Ascending aorta (tissue), 2 donors: ENCODE measurements at regions not wholly inside any gene's neighbourhood (a gene's known extent, or its start where the extent isn't known, plus 50 kb on each side); places are given as distances from the start of the nearest gene placed in this dataset.

Source experiments
- DNase-seq, 2 donors: peaks; one replicate each; pipeline ENCODE4 v3.0.0-alpha.2; 2019; ENCODE audit warnings: low spot score in 2 of 2
- H3K27ac ChIP-seq, 2 donors: fragments of 200-600 bp; sonication (generic); one replicate each; pipeline ENCODE4 v1.5.1; 2016 to 2017; ENCODE audit warnings: mild to moderate bottlenecking in 1 of 2
- H3K27me3 ChIP-seq: fragments of 200-600 bp; sonication (generic); one replicate; pipeline ENCODE4 v1.5.1; 2017
- H3K36me3 ChIP-seq, 2 donors: fragments of 200-600 bp; sonication (generic); one replicate each; pipeline ENCODE4 v1.5.1; 2016
- H3K4me1 ChIP-seq, 2 donors: fragments of 200-600 bp; sonication (generic); one replicate each; pipeline ENCODE4 v1.5.1; 2016 to 2017; ENCODE audit warnings: mild to moderate bottlenecking in 1 of 2
- H3K4me3 ChIP-seq, 2 donors: fragments of 200-600 bp; sonication (generic); one replicate each; pipeline ENCODE4 v1.5.1; 2016 to 2017; ENCODE audit warnings: mild to moderate bottlenecking in 1 of 2
- H3K9me3 ChIP-seq, 2 donors: fragments of 200-600 bp; sonication (generic); one replicate each; pipeline ENCODE4 v1.5.1; 2016
- CTCF ChIP-seq, 3 experiments: fragments of 200-600 bp in 2 of 3; fragments of 450-650 bp in 1 of 3; sonication (generic) in 2 of 3; IDR thresholded peaks; one replicate each; pipeline ENCODE4 v1.5.1; 2016 to 2019; ENCODE audit warnings: antibody characterized with exemption in 3 of 3, mild to moderate bottlenecking in 1 of 3, moderate library complexity in 1 of 3
- intact Hi-C: fragments of 100-400 bp; cut with DNase I; formaldehyde crosslinking; loops from one replicate; pipeline ENCODE4 v1.15.1; 2023

- intact Hi-C loops, result no loop called here
- H3K4me3 ChIP-seq, result no peak overlapping the region
- H3K36me3 ChIP-seq, result no peaks in the 10 kb centered on the region
- no peak for TF ChIP-seq CTCF (IDR thresholded peaks at IDR 0.05)
- H3K27me3 ChIP-seq, result no peaks in the 10 kb centered on the region
- H3K9me3 ChIP-seq, result no peaks in the 10 kb centered on the region
- no peak overlapping the region for H3K27ac ChIP-seq
- no peaks in the 10 kb centered on the region for H3K4me1 ChIP-seq
- DNase-seq, result no peak
Observed at GRCh38 chr10:9869205-9869604, 1148.5 kb upstream of the CELF2 start.

- no peaks in the 10 kb centered on the region for H3K27me3 ChIP-seq
- H3K4me3 ChIP-seq, result no peak overlapping the region
- no peak overlapping the region for H3K27ac ChIP-seq
- H3K36me3 ChIP-seq, result no peaks in the 10 kb centered on the region
- no peak for TF ChIP-seq CTCF (IDR thresholded peaks at IDR 0.05)
- H3K4me1 ChIP-seq, result no peaks in the 10 kb centered on the region
- H3K9me3 ChIP-seq, result no peaks in the 10 kb centered on the region
- intact Hi-C loops, result no loop called here
- DNase-seq, result no peak
Observed at GRCh38 chr10:9869606-9870176, 1148.0 kb upstream of the CELF2 start.

GRCh38 chr10:9875353-9875752, 1142.3 kb upstream of the CELF2 start:
- TF ChIP-seq CTCF (IDR thresholded peaks at IDR 0.05), result no peak
- no peak for DNase-seq
- H3K36me3 ChIP-seq, result no peaks in the 10 kb centered on the region
- H3K27me3 ChIP-seq, result no peaks in the 10 kb centered on the region
- H3K27ac ChIP-seq, result no peak overlapping the region
- H3K4me1 ChIP-seq, result no peaks in the 10 kb centered on the region
- H3K9me3 ChIP-seq, result no peaks in the 10 kb centered on the region
- H3K4me3 ChIP-seq, result no peak overlapping the region
- intact Hi-C loops, result no loop called here

- H3K4me3 ChIP-seq, result no peak overlapping the region
- TF ChIP-seq CTCF (IDR thresholded peaks at IDR 0.05), result no peak
- H3K36me3 ChIP-seq, result no peaks in the 10 kb centered on the region
- no peaks in the 10 kb centered on the region for H3K4me1 ChIP-seq
- H3K27me3 ChIP-seq, result no peaks in the 10 kb centered on the region
- no peak for DNase-seq
- no peak overlapping the region for H3K27ac ChIP-seq
- no peaks in the 10 kb centered on the region for H3K9me3 ChIP-seq
- intact Hi-C loops, result no loop called here
Observed at GRCh38 chr10:9877978-9878377, 1139.7 kb upstream of the CELF2 start.

- intact Hi-C loops, result no loop called here
- no peaks in the 10 kb centered on the region for H3K9me3 ChIP-seq
- TF ChIP-seq CTCF (IDR thresholded peaks at IDR 0.05), result no peak
Observed at GRCh38 chr10:9878383-9878782, 1139.3 kb upstream of the CELF2 start.

GRCh38 chr10:9885761-9886160, 1131.9 kb upstream of the CELF2 start:
- no peak for TF ChIP-seq CTCF (IDR thresholded peaks at IDR 0.05)
- Histone ChIP-seq H3K4me3 (no peak overlapping the region), H3K27me3 (no peaks in the 10 kb centered on the region), H3K4me1 (no peaks in the 10 kb centered on the region), H3K9me3 (no peaks in the 10 kb centered on the region), H3K27ac (no peak overlapping the region), H3K36me3 (no peaks in the 10 kb centered on the region)
- no peak for DNase-seq
- intact Hi-C loops, result no loop called here

More at GRCh38 chr10:9878383-9878782, 1139.3 kb upstream of the CELF2 start:
- Histone ChIP-seq H3K27me3 (no peaks in the 10 kb centered on the region), H3K4me3 (no peak overlapping the region), H3K36me3 (no peaks in the 10 kb centered on the region), H3K27ac (no peak overlapping the region), H3K4me1 (no peaks in the 10 kb centered on the region)
- DNase-seq, result no peak
